Stimulated activated CD8-positive, alpha-beta memory T cell treated with anti-CD3 and anti-CD28 coated beads, Interleukin-12 subunit alpha, Interleukin-12 subunit beta, amount 100 ng/mL, for 24 hours (primary cell): ENCODE measurements at regions not wholly inside any gene's neighbourhood (a gene's known extent, or its start where the extent isn't known, plus 50 kb on each side); places are given as distances from the start of the nearest gene placed in this dataset.

ENCODE experiments used
- DNase-seq: peaks from one replicate; pipeline ENCODE4 v3.0.0-alpha.2; 2020; ENCODE audit errors: extremely low read depth

DNA sequence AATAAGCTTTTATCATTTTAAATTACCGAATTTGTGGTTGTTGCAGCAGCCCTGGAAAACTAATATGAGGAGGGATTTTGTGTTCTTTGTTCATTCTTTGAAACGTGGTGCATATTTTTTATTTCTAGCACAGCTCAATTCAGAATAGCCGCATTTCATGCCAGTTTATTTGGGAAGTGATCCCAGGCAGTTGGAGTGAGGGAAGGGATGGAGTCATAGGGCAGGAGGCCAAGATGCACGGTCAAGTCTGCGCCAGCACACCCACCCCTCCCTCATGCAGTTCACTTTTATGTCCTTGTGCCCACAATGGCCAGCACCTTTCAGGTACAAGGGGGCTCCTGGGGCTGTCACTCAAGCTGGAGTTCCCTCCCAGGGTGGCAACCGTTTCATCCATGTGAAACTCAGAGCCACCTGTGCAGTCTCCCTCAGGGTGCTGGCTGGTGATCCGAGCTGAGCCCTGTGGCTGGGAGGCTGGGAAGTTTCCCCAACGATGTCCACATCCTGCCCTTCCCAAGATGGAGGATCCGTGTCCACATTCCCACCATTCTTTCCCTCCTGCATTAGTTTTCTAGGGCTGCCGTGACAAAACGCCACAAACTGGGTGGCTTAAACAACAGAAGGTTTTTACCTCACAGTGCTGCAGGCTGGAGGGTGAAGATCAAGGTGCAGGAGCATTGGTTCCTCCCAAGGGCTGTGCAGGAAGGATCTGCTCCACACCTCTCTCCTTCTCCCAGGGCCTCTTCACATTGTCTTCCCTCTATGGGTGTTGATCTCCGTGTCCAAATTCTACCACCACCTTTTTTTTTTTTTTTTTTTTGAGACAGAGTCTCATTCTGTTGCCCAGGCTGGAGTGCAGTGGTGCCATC, 68.5 kb upstream of the ITGA6 start:
- no peak for DNase-seq

DNA sequence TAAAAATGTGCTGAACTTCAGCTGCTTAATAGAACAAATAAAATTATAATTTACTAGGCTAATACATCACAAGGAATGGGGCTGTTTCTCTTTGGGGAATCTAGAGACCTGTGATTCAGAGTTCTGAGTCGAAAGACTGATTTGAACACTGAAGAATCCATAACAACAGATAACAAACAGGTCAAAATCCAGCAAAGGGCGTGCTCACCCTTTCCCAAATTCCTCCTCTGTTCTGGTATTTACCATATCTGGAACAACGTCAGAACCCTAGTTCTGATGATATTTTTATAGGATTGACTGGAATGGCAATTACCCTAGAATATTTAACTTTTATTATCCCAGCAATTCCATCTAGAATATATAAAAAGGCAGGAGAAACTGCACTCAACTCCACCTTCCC, 66.0 kb upstream of the ITGA6 start:
- no peak for DNase-seq

DNA sequence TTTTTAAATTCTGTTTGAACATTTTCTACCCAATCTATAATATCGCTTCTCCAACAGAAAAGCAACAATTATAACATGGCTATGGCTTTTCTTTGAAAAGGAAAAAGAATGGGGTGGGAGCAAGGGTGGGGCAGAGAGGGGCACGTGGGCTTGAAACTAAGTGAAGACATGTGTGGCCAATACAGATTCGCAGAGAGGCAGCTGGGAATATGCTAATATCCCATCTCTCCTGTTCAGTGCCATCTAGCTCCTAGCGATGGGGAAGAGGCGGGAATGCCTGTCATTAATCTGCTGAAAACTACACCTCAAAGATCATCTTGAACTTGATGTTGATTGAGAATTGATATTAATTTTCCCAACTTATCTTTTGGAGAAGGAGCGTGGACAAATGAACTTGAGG, 65.5 kb upstream of the ITGA6 start:
- DNase-seq = no peak

DNA sequence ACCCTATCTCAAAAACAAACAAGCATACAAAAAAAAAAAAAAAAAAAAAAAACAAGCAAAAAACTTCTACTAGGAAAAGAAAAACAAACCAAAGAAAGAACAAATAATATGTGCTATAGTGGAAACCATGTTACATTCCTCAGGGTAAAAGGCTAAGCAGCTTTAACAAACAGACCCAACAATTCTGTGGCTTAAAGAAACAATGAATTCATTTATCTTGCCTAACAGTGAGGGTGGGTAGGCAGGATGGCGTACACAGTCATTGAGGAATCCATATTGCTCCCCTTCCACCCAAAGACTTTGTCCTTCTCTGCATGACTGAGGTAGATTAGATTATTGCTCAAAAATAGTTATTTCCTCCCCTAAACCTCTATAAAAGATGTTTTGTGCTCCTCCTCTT, 63.1 kb upstream of the ITGA6 start:
- DNase-seq = no peak

DNA sequence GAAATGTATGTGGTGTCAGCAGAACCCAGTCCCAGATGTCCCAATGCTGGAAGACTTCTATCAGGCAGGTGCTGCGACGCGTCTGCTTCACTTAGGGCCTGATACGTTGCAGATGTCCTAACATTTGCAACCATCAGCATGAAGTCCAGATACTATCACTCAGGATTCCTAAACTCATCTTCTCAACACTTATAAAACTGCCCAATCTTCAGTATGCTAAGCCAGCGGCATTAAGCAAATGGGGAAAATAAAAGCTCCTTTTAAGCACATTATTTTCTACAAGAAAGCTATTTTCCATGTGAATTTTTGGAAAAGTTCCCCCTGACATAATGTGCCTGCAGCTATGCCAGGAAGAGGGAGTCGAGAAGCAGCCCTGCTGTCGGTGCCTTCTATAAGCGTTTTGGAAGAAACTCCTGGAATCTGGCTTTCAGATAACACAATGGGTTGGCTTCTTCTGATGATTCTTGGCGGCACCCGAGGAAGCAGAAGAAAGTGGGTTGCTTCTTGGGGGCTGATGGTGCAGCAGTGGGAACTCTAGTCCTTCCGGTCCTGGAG, 60.7 kb upstream of the ITGA6 start:
- DNase-seq = no peak

DNA sequence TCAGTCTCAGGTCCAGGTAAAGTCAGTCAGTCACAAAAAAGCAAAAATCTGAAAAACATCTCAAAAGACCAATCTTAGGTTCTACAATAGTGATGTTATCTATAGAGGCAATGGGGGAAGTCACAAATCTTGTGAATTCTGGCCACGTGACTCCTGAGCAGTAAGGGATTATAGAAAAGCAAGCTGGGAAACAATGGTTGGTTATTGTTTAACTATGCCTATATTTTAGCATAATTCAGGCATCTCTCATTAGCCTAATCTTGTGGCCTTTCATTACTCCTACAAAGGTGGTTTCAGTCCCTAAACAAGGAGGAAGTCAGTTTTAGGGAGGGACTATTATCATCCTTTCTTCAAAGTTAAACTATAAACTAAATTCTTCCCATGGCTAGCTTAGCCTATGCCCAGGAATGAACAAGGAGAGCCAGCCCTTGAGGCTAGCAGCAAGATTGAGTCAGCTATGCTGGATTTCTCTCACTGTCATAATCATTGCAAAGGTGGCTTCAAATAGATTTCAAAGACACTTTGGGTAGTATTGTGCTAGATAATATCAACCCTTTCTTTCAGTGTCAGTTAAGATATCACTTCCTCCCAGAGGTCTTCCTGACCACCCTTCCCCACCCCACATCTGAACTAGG, 56.4 kb upstream of the ITGA6 start:
- no peak for DNase-seq

DNA sequence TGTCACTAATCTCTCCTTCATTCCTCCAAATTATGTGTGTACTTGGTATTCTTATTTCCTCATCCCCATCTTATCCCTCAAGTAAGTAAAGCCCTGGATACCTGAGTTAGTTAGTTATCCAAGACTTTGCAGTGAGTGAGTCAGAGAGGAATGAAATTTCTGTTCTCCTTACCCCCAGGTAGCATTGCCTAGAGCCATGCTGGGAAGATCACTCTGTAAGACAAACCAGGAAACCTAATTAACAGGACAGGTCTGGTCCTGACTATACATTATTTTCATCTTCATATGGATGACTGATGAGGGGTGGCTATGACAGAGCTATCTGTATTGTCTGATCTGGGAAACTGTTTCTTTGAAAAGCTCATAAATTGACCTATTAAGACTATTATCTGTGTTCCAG, 55.0 kb upstream of the ITGA6 start:
- no peak for DNase-seq

DNA sequence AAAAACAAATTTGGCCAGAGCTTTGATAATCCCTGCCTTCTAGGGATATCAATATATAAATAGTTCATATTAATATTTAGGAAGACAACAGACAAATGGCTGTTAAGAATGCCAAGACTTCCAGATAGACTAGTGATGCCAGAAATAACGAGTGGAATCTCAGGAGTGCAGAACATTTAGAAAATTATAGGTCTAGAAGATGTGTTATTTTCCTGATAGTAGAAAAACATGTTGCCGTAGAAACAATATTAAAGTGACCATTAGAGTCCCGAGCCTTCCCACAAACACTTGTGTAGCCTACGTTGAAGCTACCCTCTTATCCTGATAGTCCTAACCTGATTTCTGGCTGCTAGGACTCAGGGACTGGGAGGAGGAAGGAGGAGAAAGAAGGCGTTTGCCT, 54.3 kb upstream of the ITGA6 start:
- DNase-seq = no peak

DNA sequence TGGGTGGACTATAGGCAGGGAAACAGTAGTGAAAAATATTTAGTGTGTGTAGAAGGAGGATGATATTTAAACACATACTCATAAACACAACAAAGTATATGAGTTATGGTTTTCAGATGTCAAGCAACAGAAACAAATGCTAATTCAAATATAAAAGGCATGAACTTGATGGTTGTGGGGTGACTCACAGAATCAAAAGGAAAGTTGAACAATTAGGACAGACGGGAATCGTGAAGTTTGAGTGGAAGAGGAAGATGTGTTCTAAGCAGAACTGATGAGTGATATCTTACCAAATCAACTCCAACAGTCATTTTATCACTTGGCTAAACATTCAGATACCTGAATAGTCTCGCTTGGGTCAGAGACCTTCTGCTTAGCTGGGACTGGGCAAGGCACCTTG, 53.6 kb upstream of the ITGA6 start:
- DNase-seq = no peak

DNA sequence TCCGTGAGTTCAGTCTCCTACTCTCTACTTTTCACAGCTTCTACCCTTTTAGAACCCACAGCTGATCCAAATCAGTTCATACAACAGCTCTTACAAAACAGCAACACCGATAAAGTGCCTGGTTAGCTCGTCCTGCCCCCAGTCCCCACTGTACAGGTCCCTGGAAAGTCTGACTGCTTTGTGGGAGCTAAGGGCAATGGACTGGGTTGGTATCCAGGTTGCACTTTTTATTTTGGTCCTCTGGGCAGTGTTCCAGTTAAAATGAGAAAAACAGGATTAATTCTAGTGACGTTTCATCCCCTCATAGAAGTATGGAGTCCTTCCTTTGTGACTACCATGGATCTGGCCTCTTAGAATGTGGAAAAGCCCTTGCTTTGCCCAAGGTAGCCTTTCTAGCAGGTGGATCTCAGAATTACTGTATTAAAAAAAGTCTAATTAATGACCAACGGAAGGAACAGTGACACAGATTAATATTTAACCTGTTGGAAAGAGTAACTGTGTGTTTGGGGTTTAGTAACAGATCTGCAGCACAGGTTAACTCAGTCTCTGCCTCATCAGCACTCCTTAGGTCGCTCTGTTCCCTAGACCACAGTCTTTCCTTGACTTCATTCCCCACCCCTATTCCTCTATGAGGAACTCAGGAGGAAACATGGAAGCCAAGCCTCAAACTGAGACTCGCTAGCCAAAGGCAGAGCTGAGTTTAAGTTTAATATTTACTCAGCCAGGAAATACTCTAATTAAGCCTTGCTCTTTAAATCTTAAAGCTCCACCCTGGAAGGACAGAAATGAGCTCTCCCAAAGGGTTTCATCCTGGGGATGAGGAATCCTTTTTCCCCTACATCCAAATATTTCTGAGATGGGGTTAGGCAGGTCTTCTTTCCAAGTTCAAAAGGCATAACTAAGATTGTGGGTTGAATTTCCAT, 52.8 kb upstream of the ITGA6 start:
- no peak for DNase-seq

DNA sequence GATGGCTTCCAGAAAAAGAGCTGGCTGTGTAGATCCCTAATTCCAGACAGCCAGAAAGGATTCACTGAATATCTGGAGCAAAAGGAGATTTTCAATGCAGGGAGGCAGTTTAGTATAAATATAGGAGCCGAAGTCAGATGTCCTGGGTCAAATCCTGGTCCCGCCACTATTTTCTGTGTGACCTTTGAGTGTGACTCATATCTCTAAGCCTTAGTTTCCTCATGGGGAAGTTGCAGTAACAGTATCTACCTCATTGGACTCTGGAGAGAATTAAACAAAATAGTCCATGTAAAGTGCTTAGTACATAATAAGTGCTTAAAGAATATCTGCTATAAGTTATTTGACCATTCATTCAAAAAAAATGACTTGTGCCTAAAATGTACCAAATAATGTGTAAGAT, 52.1 kb upstream of the ITGA6 start:
- no peak for DNase-seq

DNA sequence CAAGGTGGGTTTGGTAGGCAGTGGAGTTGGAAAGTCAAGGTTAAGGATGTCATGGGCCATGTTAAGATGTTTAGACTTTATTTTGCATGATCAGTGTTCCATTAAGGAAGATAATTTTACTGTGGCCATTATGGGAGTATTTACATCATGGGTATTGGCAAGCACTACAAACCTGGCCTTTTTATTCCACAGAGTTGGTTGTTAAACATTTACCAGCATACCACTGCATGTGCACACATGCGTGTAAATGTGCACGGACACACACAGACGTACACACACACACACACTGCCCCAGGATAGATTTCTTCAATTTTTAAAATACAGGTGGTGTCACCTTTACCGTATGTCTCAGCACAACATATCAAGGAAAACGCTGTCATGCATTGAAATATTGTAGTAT, 51.4 kb upstream of the ITGA6 start:
- no peak for DNase-seq

DNA sequence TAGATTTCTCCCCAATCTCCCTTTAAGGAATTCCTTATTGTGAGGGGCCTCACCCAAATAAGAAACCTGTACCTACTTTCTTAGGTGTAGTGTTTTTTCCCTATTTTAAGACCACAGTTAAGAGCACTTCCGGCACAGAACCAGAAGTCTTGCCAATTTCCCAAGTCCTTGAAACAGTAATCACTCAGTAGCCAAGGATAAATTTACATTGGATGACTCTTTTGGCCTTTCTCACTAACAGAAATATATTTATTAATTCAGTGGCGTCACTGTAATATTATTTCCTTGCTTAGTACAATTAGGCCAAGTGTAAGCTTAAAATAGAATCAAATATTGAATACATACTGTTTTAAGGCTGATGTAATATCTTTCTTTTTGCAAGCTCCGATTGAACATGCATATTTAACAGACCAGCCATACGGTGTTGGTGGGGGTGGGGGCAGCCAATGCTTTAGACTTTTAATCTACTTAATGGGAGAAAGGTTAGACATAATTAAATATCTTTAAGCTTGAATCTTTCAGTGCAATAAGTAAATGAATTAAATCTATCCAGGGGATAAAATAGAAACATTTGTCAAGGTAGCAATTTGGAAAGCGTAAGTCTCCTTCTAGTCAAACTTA, 50.8 kb upstream of the ITGA6 start:
- no peak for DNase-seq

DNA sequence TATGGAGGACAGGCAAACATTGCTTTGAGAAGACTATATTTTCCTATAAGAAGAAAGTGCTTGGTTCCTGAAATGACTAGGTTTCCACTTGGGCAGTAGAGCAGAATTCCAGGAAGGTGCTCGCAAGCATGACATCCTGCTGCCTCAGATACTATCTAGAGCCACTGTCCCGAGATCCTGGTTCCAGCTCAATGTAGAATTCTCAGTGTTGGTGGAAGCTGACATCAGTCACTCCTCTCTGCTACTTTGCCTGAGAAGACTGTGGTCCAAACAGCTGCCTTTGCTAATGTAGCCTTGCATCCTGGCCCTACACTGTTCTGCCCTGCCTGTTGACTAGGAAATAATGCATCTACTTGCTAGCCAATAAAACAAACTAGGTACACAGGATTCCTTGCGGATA, 50.0 kb upstream of the ITGA6 start:
- DNase-seq = no peak
